ENCODE measurements at regions not wholly inside any gene's neighbourhood (a gene's known extent, or its start where the extent isn't known, plus 50 kb on each side); places are given as distances from the start of the nearest gene placed in this dataset.
A peak's percentile ranks its signal among the peaks of the same experiment; 100 is the strongest.

GRCh38 chr9:108546215-108546614 is 309.6 kb downstream of the ACTL7B start:
- peak; percentile 55 for DNase-seq

- DNase-seq = no peak
Measured at GRCh38 chr9:108545436-108545835, 310.4 kb downstream of the ACTL7B start.

GRCh38 chr9:108544866-108545265 is 310.9 kb downstream of the ACTL7B start:
- no peak for DNase-seq

GRCh38 chr9:108543251-108543778 is 312.5 kb downstream of the ACTL7B start:
- DNase-seq = no peak

GRCh38 chr9:108537756-108538155 is 318.0 kb downstream of the ACTL7B start:
- no peak for DNase-seq

GRCh38 chr9:108536836-108537601 is 318.8 kb downstream of the ACTL7B start:
- DNase-seq = no peak

GRCh38 chr9:108535526-108535925 is 320.3 kb downstream of the ACTL7B start:
- DNase-seq = peak; percentile 47

- no peak for DNase-seq
Measured at GRCh38 chr9:108534741-108535140, 321.0 kb downstream of the ACTL7B start.

GRCh38 chr9:108530141-108530540 is 325.6 kb downstream of the ACTL7B start:
- DNase-seq = no peak

- DNase-seq = no peak
Measured at GRCh38 chr9:108528231-108528630, 327.6 kb downstream of the ACTL7B start.

- DNase-seq = no peak
Measured at GRCh38 chr9:108526518-108526917, 329.3 kb downstream of the ACTL7B start.

GRCh38 chr9:108525186-108525585 is 330.6 kb downstream of the ACTL7B start:
- no peak for DNase-seq

GRCh38 chr9:108521063-108521590 is 334.7 kb downstream of the ACTL7B start:
- no peak for DNase-seq

GRCh38 chr9:108519437-108519836 is 336.3 kb downstream of the ACTL7B start:
- DNase-seq = no peak

- no peak for DNase-seq
Measured at GRCh38 chr9:108517651-108518365, 338.0 kb downstream of the ACTL7B start.

GRCh38 chr9:108516391-108516790 is 339.4 kb downstream of the ACTL7B start:
- no peak for DNase-seq

GRCh38 chr9:108515856-108516255 is 339.9 kb downstream of the ACTL7B start:
- peak; percentile 5 for DNase-seq

- no peak for DNase-seq
Measured at GRCh38 chr9:108512426-108513173, 343.2 kb downstream of the ACTL7B start.

GRCh38 chr9:108511307-108511706 is 344.5 kb downstream of the ACTL7B start:
- DNase-seq = no peak

GRCh38 chr9:108496846-108497245 is 358.9 kb downstream of the ACTL7B start:
- no peak for DNase-seq

GRCh38 chr9:108489567-108489966 is 366.2 kb downstream of the ACTL7B start:
- no peak for DNase-seq

- peak; percentile 10 for DNase-seq
Measured at GRCh38 chr9:108486831-108487230, 369.0 kb downstream of the ACTL7B start.

GRCh38 chr9:108484468-108484867 is 371.3 kb downstream of the ACTL7B start:
- no peak for DNase-seq

All from hematopoietic multipotent progenitor cell treated with erythropoietin and hydrocortisone succinate and interleukin-3 and kit ligand, for 4 days (in vitro differentiated cells).